Upper lobe of left lung (tissue), 6 donors: ENCODE measurements at regions not wholly inside any gene's neighbourhood (a gene's known extent, or its start where the extent isn't known, plus 50 kb on each side); places are given as distances from the start of the nearest gene placed in this dataset.

Experiments used
- ATAC-seq, 2 donors: fragments of 200-7000 bp; cut with Tn5 transposase; one replicate each; pipeline ENCODE4 v1.9.1; 2022; ENCODE audit warnings: mild to moderate bottlenecking in 2 of 2, moderate library complexity in 2 of 2; ENCODE audit not compliant: low FRiP score in 2 of 2
- DNase-seq, 2 donors: peaks; one replicate each; pipeline ENCODE4 v3.0.0-alpha.2; 2019 to 2020
- H3K27ac ChIP-seq, 4 donors: fragments of 200-600 bp; sonication (generic); one replicate each; pipeline ENCODE4 v1.5.1; 2016 to 2019
- H3K27me3 ChIP-seq, 4 donors: fragments of 200-600 bp; sonication (generic); one replicate each; pipeline ENCODE4 v1.5.1; 2017 to 2019
- H3K36me3 ChIP-seq, 4 donors: fragments of 200-600 bp; sonication (generic); one replicate each; pipeline ENCODE4 v1.5.1; 2016 to 2019
- H3K4me1 ChIP-seq, 4 donors: fragments of 200-600 bp; sonication (generic); one replicate each; pipeline ENCODE4 v1.5.1; 2018 to 2019
- H3K4me3 ChIP-seq, 4 donors: fragments of 200-600 bp; sonication (generic); one replicate each; pipeline ENCODE4 v1.5.1; 2017 to 2019; ENCODE audit warnings: mild to moderate bottlenecking in 2 of 4, moderate library complexity in 1 of 4
- H3K9me3 ChIP-seq, 4 donors: fragments of 200-600 bp; sonication (generic); one replicate each; pipeline ENCODE4 v1.5.1; 2018 to 2019
- CTCF ChIP-seq, 6 experiments: fragments of 450-650 bp in 4 of 6; fragments of 200-600 bp in 2 of 6; sonication (generic) in 2 of 6; IDR thresholded peaks; one replicate each; pipeline ENCODE4 v1.5.1; 2016 to 2019; ENCODE audit warnings: antibody characterized with exemption in 6 of 6
- EP300 ChIP-seq, 4 donors: sonication (generic); formaldehyde crosslinking; IDR thresholded peaks; one replicate each; pipeline ENCODE4 v1.5.1; 2017; ENCODE audit warnings: antibody characterized with exemption in 4 of 4, control low read depth in 2 of 4
- POLR2A ChIP-seq, 4 donors: fragments of 450-650 bp; IDR thresholded peaks; one replicate each; pipeline ENCODE4 v1.5.1; 2016 to 2017; ENCODE audit warnings: antibody characterized with exemption in 4 of 4, mild to moderate bottlenecking in 2 of 4
- POLR2AphosphoS5 ChIP-seq, 2 donors: sonication (generic); formaldehyde crosslinking; IDR thresholded peaks; one replicate each; pipeline ENCODE4 v1.5.1; 2017; ENCODE audit warnings: antibody characterized with exemption in 2 of 2
- WGBS, 2 donors: methylation state at CpG; one replicate each; pipeline ENCODE4 v1.1.5; 2017 to 2018; 5-methylcytosine and 5-hydroxymethylcytosine counted together
- donor health status: DM: no; HTN: no; CAD: no; lungs with moderate emphysema.
- donor health status: DM: no; HTN: yes; CAD: no; lungs with severe emphysema.

DNA sequence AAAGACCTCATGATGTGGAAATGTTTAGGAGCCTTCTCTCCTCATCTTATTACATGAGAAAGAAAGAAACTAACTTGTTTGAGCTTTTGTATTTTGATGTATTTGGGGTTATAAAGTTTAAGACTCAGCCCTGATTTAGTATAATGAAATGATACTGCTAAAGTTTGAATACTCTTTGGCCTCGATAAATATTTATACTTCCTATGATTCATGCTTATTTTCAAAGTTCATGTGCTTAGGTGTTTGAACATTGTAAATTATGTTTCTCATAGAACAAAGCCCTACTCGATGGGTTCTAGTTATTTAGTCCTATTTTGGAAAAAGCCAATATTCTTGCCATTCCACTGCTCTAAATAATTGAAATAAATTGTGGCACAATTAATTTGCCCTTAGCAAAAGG, 303.2 kb downstream of the ZWINT start:
- DNase-seq (no peak), ATAC-seq (no peak)
- H3K27me3 ChIP-seq: no peaks in the 10 kb centered on the region
- H3K27ac ChIP-seq: no peak overlapping the region
- no peaks in the 10 kb centered on the region for H3K9me3 ChIP-seq
- WGBS, 2 donors: 72 to 73% methylated on average over 2 of the region's 2 CpGs
- no peaks in the 10 kb centered on the region for H3K4me1 ChIP-seq
- TF ChIP-seq POLR2AphosphoS5 (IDR thresholded peaks at IDR 0.05): no peak
- no peak for TF ChIP-seq EP300 (IDR thresholded peaks at IDR 0.05)
- no peak for TF ChIP-seq POLR2A (IDR thresholded peaks at IDR 0.05)
- no peak for TF ChIP-seq CTCF (IDR thresholded peaks at IDR 0.05)
- H3K4me3 ChIP-seq: no peak overlapping the region
- H3K36me3 ChIP-seq: no peaks in the 10 kb centered on the region

DNA sequence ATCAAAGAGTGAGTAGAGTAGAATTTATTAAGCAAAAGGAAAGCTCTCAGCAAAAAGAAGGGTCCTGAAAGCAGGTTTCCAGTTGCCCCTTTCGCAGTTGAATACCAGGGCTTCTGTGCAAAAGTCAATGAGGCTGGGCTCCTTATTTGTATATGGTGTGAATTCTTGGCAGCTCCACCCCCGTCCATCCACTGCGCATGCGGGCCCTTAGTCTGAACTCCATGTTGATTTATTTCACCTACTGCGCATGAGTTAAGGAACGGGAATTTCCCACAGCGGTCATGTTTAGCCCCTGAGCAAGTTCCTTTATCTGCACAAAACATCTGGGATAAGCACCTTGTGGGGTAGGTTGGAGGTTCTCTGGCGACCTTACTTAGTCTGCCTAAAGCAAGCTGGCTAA, 325.6 kb downstream of the ZWINT start:
- no peak overlapping the region for H3K27ac ChIP-seq
- H3K4me1 ChIP-seq: no peaks in the 10 kb centered on the region
- DNase-seq: no peak
- H3K36me3 ChIP-seq: no peaks in the 10 kb centered on the region
- no peak for TF ChIP-seq EP300 (IDR thresholded peaks at IDR 0.05)
- TF ChIP-seq POLR2A (IDR thresholded peaks at IDR 0.05): no peak
- no peak for TF ChIP-seq CTCF (IDR thresholded peaks at IDR 0.05)
- no peak for TF ChIP-seq POLR2AphosphoS5 (IDR thresholded peaks at IDR 0.05)
- H3K27me3 ChIP-seq: no peaks in the 10 kb centered on the region
- 90% methylated on average over 8 of the region's 8 CpGs for WGBS, 2 donors
- H3K4me3 ChIP-seq: no peak overlapping the region
- no peaks in the 10 kb centered on the region for H3K9me3 ChIP-seq
- no peak for ATAC-seq

- no peak for TF ChIP-seq CTCF (IDR thresholded peaks at IDR 0.05)
- no peak for TF ChIP-seq EP300 (IDR thresholded peaks at IDR 0.05)
- TF ChIP-seq POLR2A (IDR thresholded peaks at IDR 0.05): no peak
- no peak for TF ChIP-seq POLR2AphosphoS5 (IDR thresholded peaks at IDR 0.05)
- no peak for DNase-seq
- Histone ChIP-seq H3K4me1 (no peaks in the 10 kb centered on the region), H3K27me3 (no peaks in the 10 kb centered on the region), H3K9me3 (no peaks in the 10 kb centered on the region), H3K4me3 (no peak overlapping the region), H3K36me3 (no peaks in the 10 kb centered on the region), H3K27ac (no peak overlapping the region)
- 35 to 41% methylated on average over 5 of the region's 5 CpGs for WGBS, 2 donors
- ATAC-seq: no peak
Observed at GRCh38 chr10:56028298-56029132, 332.5 kb downstream of the ZWINT start.

DNA sequence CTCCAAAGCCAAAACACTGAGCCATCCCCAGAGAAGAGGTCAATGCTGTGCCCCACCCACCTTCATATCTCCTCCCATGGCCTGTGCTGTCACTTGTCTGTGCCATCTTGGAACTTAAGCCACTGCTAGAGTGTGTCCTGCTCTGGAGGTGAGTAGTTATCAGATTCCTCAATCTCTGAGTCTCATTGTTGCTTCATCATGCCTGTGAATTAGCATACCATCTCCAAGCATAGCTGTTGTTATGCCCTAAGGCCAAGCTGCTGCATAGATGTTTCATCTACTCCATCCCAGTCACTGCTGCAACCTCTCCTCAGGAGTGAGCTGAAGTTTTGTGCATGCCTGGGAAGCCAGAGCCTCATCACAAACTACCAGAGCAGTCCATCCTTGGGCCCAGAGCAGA, 349.0 kb downstream of the ZWINT start:
- peak in 1 of 2 donors; percentile 8 for ATAC-seq
- no peaks in the 10 kb centered on the region for H3K36me3 ChIP-seq
- no peak overlapping the region for H3K4me3 ChIP-seq
- TF ChIP-seq CTCF (IDR thresholded peaks at IDR 0.05) (no peak), POLR2A (IDR thresholded peaks at IDR 0.05) (no peak), POLR2AphosphoS5 (IDR thresholded peaks at IDR 0.05) (no peak), EP300 (IDR thresholded peaks at IDR 0.05) (no peak)
- H3K27me3 ChIP-seq: no peaks in the 10 kb centered on the region
- no peak overlapping the region for H3K27ac ChIP-seq
- no peaks in the 10 kb centered on the region for H3K4me1 ChIP-seq
- DNase-seq: no peak
- H3K9me3 ChIP-seq: no peaks in the 10 kb centered on the region

- ATAC-seq (no peak), DNase-seq (no peak)
- no peaks in the 10 kb centered on the region for H3K27me3 ChIP-seq
- no peaks in the 10 kb centered on the region for H3K36me3 ChIP-seq
- H3K9me3 ChIP-seq: no peaks in the 10 kb centered on the region
- H3K4me1 ChIP-seq: no peaks in the 10 kb centered on the region
- 70 to 80% methylated on average over 2 of the region's 2 CpGs for WGBS, 2 donors
- TF ChIP-seq POLR2AphosphoS5 (IDR thresholded peaks at IDR 0.05) (no peak), EP300 (IDR thresholded peaks at IDR 0.05) (no peak), CTCF (IDR thresholded peaks at IDR 0.05) (no peak), POLR2A (IDR thresholded peaks at IDR 0.05) (no peak)
- H3K27ac ChIP-seq: no peak overlapping the region
- H3K4me3 ChIP-seq: no peak overlapping the region
Observed at GRCh38 chr10:56003555-56003954, 357.5 kb downstream of the ZWINT start.
